ENCODE measurements at regions not wholly inside any gene's neighbourhood (a gene's known extent, or its start where the extent isn't known, plus 50 kb on each side); places are given as distances from the start of the nearest gene placed in this dataset.
"Not testable (repeated sequence)": the region's sequence is repeated elsewhere in the genome, so short reads cannot be mapped to it uniquely, and the experiment has no call there.

- H3K36me3 ChIP-seq: no peaks in the 10 kb centered on the region
- H3K9me3 ChIP-seq: no peaks in the 10 kb centered on the region
- no peak for TF ChIP-seq CTCF (IDR thresholded peaks at IDR 0.05)
- no peaks in the 10 kb centered on the region for H3K4me1 ChIP-seq
- H3K27me3 ChIP-seq (ENCODE audit: low read depth): no peaks in the 10 kb centered on the region
- H3K27ac ChIP-seq: no peak overlapping the region
- no peak overlapping the region for H3K4me3 ChIP-seq
- DNase-seq (no peak), ATAC-seq (no peak)
- intact Hi-C loops (cut with DNase I): no loop called here
Observed at GRCh38 chr10:28906934-28907333, 229.6 kb downstream of the BAMBI start.

- Histone ChIP-seq H3K27me3 (ENCODE audit: low read depth) (no peaks in the 10 kb centered on the region), H3K4me1 (no peaks in the 10 kb centered on the region), H3K9me3 (no peaks in the 10 kb centered on the region), H3K36me3 (no peaks in the 10 kb centered on the region), H3K4me3 (no peak overlapping the region), H3K27ac (no peak overlapping the region)
- no peak for DNase-seq
- TF ChIP-seq CTCF (IDR thresholded peaks at IDR 0.05): no peak
- ATAC-seq: no peak
- intact Hi-C loops (cut with DNase I): no loop called here
Observed at GRCh38 chr10:28909875-28910274, 232.6 kb downstream of the BAMBI start.

- H3K9me3 ChIP-seq: no peaks in the 10 kb centered on the region
- TF ChIP-seq CTCF (IDR thresholded peaks at IDR 0.05): no peak
- no peaks in the 10 kb centered on the region for H3K27me3 ChIP-seq (ENCODE audit: low read depth)
- ATAC-seq: no peak
- H3K4me3 ChIP-seq: no peak overlapping the region
- intact Hi-C loops (cut with DNase I): no loop called here
- H3K4me1 ChIP-seq: no peaks in the 10 kb centered on the region
- no peaks in the 10 kb centered on the region for H3K36me3 ChIP-seq
- no peak for DNase-seq
- no peak overlapping the region for H3K27ac ChIP-seq
Observed at GRCh38 chr10:28910956-28911355, 233.6 kb downstream of the BAMBI start.

GRCh38 chr10:28911511-28911910, 234.2 kb downstream of the BAMBI start:
- H3K27ac ChIP-seq; intact Hi-C loops (cut with DNase I); DNase-seq; H3K4me1 ChIP-seq; H3K27me3 ChIP-seq (ENCODE audit: low read depth); H3K36me3 ChIP-seq; H3K9me3 ChIP-seq; H3K4me3 ChIP-seq; ATAC-seq: not testable (repeated sequence)

- Histone ChIP-seq H3K4me1 (no peaks in the 10 kb centered on the region), H3K27ac (no peak overlapping the region), H3K27me3 (ENCODE audit: low read depth) (no peaks in the 10 kb centered on the region), H3K4me3 (no peak overlapping the region), H3K36me3 (no peaks in the 10 kb centered on the region), H3K9me3 (no peaks in the 10 kb centered on the region)
- DNase-seq: no peak
- no peak for ATAC-seq
- no peak for TF ChIP-seq CTCF (IDR thresholded peaks at IDR 0.05)
- intact Hi-C loops (cut with DNase I): no loop called here
Observed at GRCh38 chr10:28912017-28912783, 234.9 kb downstream of the BAMBI start.

- H3K4me1 ChIP-seq: no peaks in the 10 kb centered on the region
- no peak for DNase-seq
- TF ChIP-seq CTCF (IDR thresholded peaks at IDR 0.05): no peak
- no peak overlapping the region for H3K4me3 ChIP-seq
- peak; percentile 21 to 38 for ATAC-seq
- no peak overlapping the region for H3K27ac ChIP-seq
- H3K27me3 ChIP-seq (ENCODE audit: low read depth): no peaks in the 10 kb centered on the region
- no peaks in the 10 kb centered on the region for H3K36me3 ChIP-seq
- intact Hi-C loops (cut with DNase I): no loop called here
- no peaks in the 10 kb centered on the region for H3K9me3 ChIP-seq
Observed at GRCh38 chr10:28913436-28914237, 236.3 kb downstream of the BAMBI start.
